ENCODE measurements at regions not wholly inside any gene's neighbourhood (a gene's known extent, or its start where the extent isn't known, plus 50 kb on each side); places are given as distances from the start of the nearest gene placed in this dataset.

- H3K27me3 Mint-ChIP-seq (ENCODE audit: unreplicated experiment), result no peaks in the 10 kb centered on the region
- no peak for DNase-seq (ENCODE audit: low spot score)
- H3K27ac Mint-ChIP-seq (ENCODE audit: unreplicated experiment), result no peak overlapping the region
- TF ChIP-seq CTCF (IDR thresholded peaks at IDR 0.05; ENCODE audit: unreplicated experiment), result no peak
- no peaks in the 10 kb centered on the region for H3K4me1 Mint-ChIP-seq (ENCODE audit: unreplicated experiment)
- H3K36me3 Mint-ChIP-seq (ENCODE audit: low read depth, unreplicated experiment), result no peaks in the 10 kb centered on the region
- H3K9me3 Mint-ChIP-seq (ENCODE audit: unreplicated experiment), result no peaks in the 10 kb centered on the region
- H3K4me3 Mint-ChIP-seq (ENCODE audit: unreplicated experiment), result no peak overlapping the region
Observed at GRCh38 chr6:120303527-120303926, 954.0 kb upstream of the MAN1A1 start.

- H3K27me3 Mint-ChIP-seq (ENCODE audit: unreplicated experiment), result no peaks in the 10 kb centered on the region
- no peaks in the 10 kb centered on the region for H3K36me3 Mint-ChIP-seq (ENCODE audit: low read depth, unreplicated experiment)
- H3K4me3 Mint-ChIP-seq (ENCODE audit: unreplicated experiment), result no peak overlapping the region
- no peak for DNase-seq (ENCODE audit: low spot score)
- no peaks in the 10 kb centered on the region for H3K4me1 Mint-ChIP-seq (ENCODE audit: unreplicated experiment)
- H3K27ac Mint-ChIP-seq (ENCODE audit: unreplicated experiment), result no peak overlapping the region
- no peak for TF ChIP-seq CTCF (IDR thresholded peaks at IDR 0.05; ENCODE audit: unreplicated experiment)
- no peaks in the 10 kb centered on the region for H3K9me3 Mint-ChIP-seq (ENCODE audit: unreplicated experiment)
Observed at GRCh38 chr6:120302041-120302440, 952.5 kb upstream of the MAN1A1 start.

- Mint-ChIP-seq H3K36me3 (ENCODE audit: low read depth, unreplicated experiment) (no peaks in the 10 kb centered on the region), H3K27me3 (ENCODE audit: unreplicated experiment) (no peaks in the 10 kb centered on the region), H3K27ac (ENCODE audit: unreplicated experiment) (no peak overlapping the region), H3K4me1 (ENCODE audit: unreplicated experiment) (no peaks in the 10 kb centered on the region), H3K9me3 (ENCODE audit: unreplicated experiment) (no peaks in the 10 kb centered on the region), H3K4me3 (ENCODE audit: unreplicated experiment) (no peak overlapping the region)
- TF ChIP-seq CTCF (IDR thresholded peaks at IDR 0.05; ENCODE audit: unreplicated experiment), result no peak
- DNase-seq (ENCODE audit: low spot score), result no peak
Observed at GRCh38 chr6:120290964-120291363, 941.4 kb upstream of the MAN1A1 start.

GRCh38 chr6:120282005-120282404 lies 932.4 kb upstream of the MAN1A1 start:
- DNase-seq (ENCODE audit: low spot score), result no peak
- Mint-ChIP-seq H3K36me3 (ENCODE audit: low read depth, unreplicated experiment) (no peaks in the 10 kb centered on the region), H3K9me3 (ENCODE audit: unreplicated experiment) (no peaks in the 10 kb centered on the region), H3K27ac (ENCODE audit: unreplicated experiment) (no peak overlapping the region), H3K27me3 (ENCODE audit: unreplicated experiment) (no peaks in the 10 kb centered on the region), H3K4me3 (ENCODE audit: unreplicated experiment) (no peak overlapping the region), H3K4me1 (ENCODE audit: unreplicated experiment) (no peaks in the 10 kb centered on the region)
- TF ChIP-seq CTCF (IDR thresholded peaks at IDR 0.05; ENCODE audit: unreplicated experiment), result no peak

GRCh38 chr6:120279466-120280167 lies 930.1 kb upstream of the MAN1A1 start:
- H3K4me1 Mint-ChIP-seq (ENCODE audit: unreplicated experiment), result no peaks in the 10 kb centered on the region
- TF ChIP-seq CTCF (IDR thresholded peaks at IDR 0.05; ENCODE audit: unreplicated experiment), result no peak
- no peaks in the 10 kb centered on the region for H3K9me3 Mint-ChIP-seq (ENCODE audit: unreplicated experiment)
- no peak overlapping the region for H3K27ac Mint-ChIP-seq (ENCODE audit: unreplicated experiment)
- H3K36me3 Mint-ChIP-seq (ENCODE audit: low read depth, unreplicated experiment), result no peaks in the 10 kb centered on the region
- no peak overlapping the region for H3K4me3 Mint-ChIP-seq (ENCODE audit: unreplicated experiment)
- DNase-seq (ENCODE audit: low spot score), result no peak
- H3K27me3 Mint-ChIP-seq (ENCODE audit: unreplicated experiment), result no peaks in the 10 kb centered on the region

All from endothelial cell (in vitro differentiated cells).